ENCODE measurements at regions not wholly inside any gene's neighbourhood (a gene's known extent, or its start where the extent isn't known, plus 50 kb on each side); places are given as distances from the start of the nearest gene placed in this dataset.

- TF ChIP-seq MXI1 (conservative IDR thresholded peaks at IDR 0.05; ENCODE audit: poor library complexity, severe bottlenecking) (no peak), RAD21 (conservative IDR thresholded peaks at IDR 0.05) (no peak), EP300 (conservative IDR thresholded peaks at IDR 0.05; ENCODE audit: poor library complexity, severe bottlenecking) (no peak)
Measured at GRCh38 chr13:110818747-110819146, 96.1 kb downstream of the ANKRD10 start.

Measured in neural cell (in vitro differentiated cells).